ENCODE measurements at regions not wholly inside any gene's neighbourhood (a gene's known extent, or its start where the extent isn't known, plus 50 kb on each side); places are given as distances from the start of the nearest gene placed in this dataset.

- H3K9me3 ChIP-seq (ENCODE audit: control insufficient read depth, insufficient read depth, low read length) = no peaks in the 10 kb centered on the region
- H3K4me1 ChIP-seq (ENCODE audit: control insufficient read depth, insufficient read depth, low read length) = peaks cover 23% of the 10 kb centered on the region
- peak overlapping the region; percentile 83 for H3K27ac ChIP-seq (ENCODE audit: low read depth, low read length)
- H3K9ac ChIP-seq (ENCODE audit: low read depth, low read length) = no peak overlapping the region
- H3K27me3 ChIP-seq (ENCODE audit: control insufficient read depth, insufficient read depth, low read length) = no peaks in the 10 kb centered on the region
- no peaks in the 10 kb centered on the region for H3K36me3 ChIP-seq (ENCODE audit: control insufficient read depth, insufficient read depth, low read length)
- no peak overlapping the region for H3K4me3 ChIP-seq (ENCODE audit: low read depth, low read length)
Measured at GRCh38 chr3:83513051-83513450, 1445.7 kb upstream of the CADM2 start.

- Histone ChIP-seq H3K36me3 (ENCODE audit: control insufficient read depth, insufficient read depth, low read length) (no peaks in the 10 kb centered on the region), H3K4me1 (ENCODE audit: control insufficient read depth, insufficient read depth, low read length) (peaks cover 23% of the 10 kb centered on the region), H3K9me3 (ENCODE audit: control insufficient read depth, insufficient read depth, low read length) (no peaks in the 10 kb centered on the region), H3K9ac (ENCODE audit: low read depth, low read length) (no peak overlapping the region), H3K4me3 (ENCODE audit: low read depth, low read length) (no peak overlapping the region), H3K27me3 (ENCODE audit: control insufficient read depth, insufficient read depth, low read length) (no peaks in the 10 kb centered on the region), H3K27ac (ENCODE audit: low read depth, low read length) (peak overlapping the region; percentile 83)
Measured at GRCh38 chr3:83513677-83514076, 1445.1 kb upstream of the CADM2 start.

- no peak overlapping the region for H3K9ac ChIP-seq (ENCODE audit: low read depth, low read length)
- peak overlapping the region; percentile 83 for H3K27ac ChIP-seq (ENCODE audit: low read depth, low read length)
- peaks cover 23% of the 10 kb centered on the region for H3K4me1 ChIP-seq (ENCODE audit: control insufficient read depth, insufficient read depth, low read length)
- H3K4me3 ChIP-seq (ENCODE audit: low read depth, low read length) = no peak overlapping the region
- no peaks in the 10 kb centered on the region for H3K9me3 ChIP-seq (ENCODE audit: control insufficient read depth, insufficient read depth, low read length)
- H3K36me3 ChIP-seq (ENCODE audit: control insufficient read depth, insufficient read depth, low read length) = no peaks in the 10 kb centered on the region
- H3K27me3 ChIP-seq (ENCODE audit: control insufficient read depth, insufficient read depth, low read length) = no peaks in the 10 kb centered on the region
Measured at GRCh38 chr3:83514130-83514914, 1444.5 kb upstream of the CADM2 start.

GRCh38 chr3:83515123-83515522 lies 1443.7 kb upstream of the CADM2 start:
- Histone ChIP-seq H3K9ac (ENCODE audit: low read depth, low read length) (no peak overlapping the region), H3K36me3 (ENCODE audit: control insufficient read depth, insufficient read depth, low read length) (no peaks in the 10 kb centered on the region), H3K4me1 (ENCODE audit: control insufficient read depth, insufficient read depth, low read length) (peaks cover 23% of the 10 kb centered on the region), H3K27me3 (ENCODE audit: control insufficient read depth, insufficient read depth, low read length) (no peaks in the 10 kb centered on the region), H3K27ac (ENCODE audit: low read depth, low read length) (peak overlapping the region; percentile 83), H3K4me3 (ENCODE audit: low read depth, low read length) (no peak overlapping the region), H3K9me3 (ENCODE audit: control insufficient read depth, insufficient read depth, low read length) (no peaks in the 10 kb centered on the region)

GRCh38 chr3:83523470-83524073 lies 1435.2 kb upstream of the CADM2 start:
- Histone ChIP-seq H3K4me1 (ENCODE audit: control insufficient read depth, insufficient read depth, low read length) (no peaks in the 10 kb centered on the region), H3K36me3 (ENCODE audit: control insufficient read depth, insufficient read depth, low read length) (no peaks in the 10 kb centered on the region), H3K9me3 (ENCODE audit: control insufficient read depth, insufficient read depth, low read length) (no peaks in the 10 kb centered on the region), H3K27ac (ENCODE audit: low read depth, low read length) (no peak overlapping the region), H3K4me3 (ENCODE audit: low read depth, low read length) (no peak overlapping the region), H3K9ac (ENCODE audit: low read depth, low read length) (no peak overlapping the region), H3K27me3 (ENCODE audit: control insufficient read depth, insufficient read depth, low read length) (no peaks in the 10 kb centered on the region)

GRCh38 chr3:83524901-83525300 lies 1433.9 kb upstream of the CADM2 start:
- Histone ChIP-seq H3K9ac (ENCODE audit: low read depth, low read length) (no peak overlapping the region), H3K27ac (ENCODE audit: low read depth, low read length) (no peak overlapping the region)

GRCh38 chr3:83559082-83559481 lies 1399.7 kb upstream of the CADM2 start:
- Histone ChIP-seq H3K9me3 (ENCODE audit: control insufficient read depth, insufficient read depth, low read length) (no peaks in the 10 kb centered on the region), H3K4me3 (ENCODE audit: low read depth, low read length) (no peak overlapping the region), H3K36me3 (ENCODE audit: control insufficient read depth, insufficient read depth, low read length) (no peaks in the 10 kb centered on the region), H3K27ac (ENCODE audit: low read depth, low read length) (no peak overlapping the region), H3K4me1 (ENCODE audit: control insufficient read depth, insufficient read depth, low read length) (no peaks in the 10 kb centered on the region), H3K27me3 (ENCODE audit: control insufficient read depth, insufficient read depth, low read length) (no peaks in the 10 kb centered on the region), H3K9ac (ENCODE audit: low read depth, low read length) (no peak overlapping the region)

More at GRCh38 chr3:83524901-83525300, 1433.9 kb upstream of the CADM2 start:
- Histone ChIP-seq H3K36me3 (ENCODE audit: control insufficient read depth, insufficient read depth, low read length) (no peaks in the 10 kb centered on the region), H3K9me3 (ENCODE audit: control insufficient read depth, insufficient read depth, low read length) (no peaks in the 10 kb centered on the region), H3K4me3 (ENCODE audit: low read depth, low read length) (no peak overlapping the region), H3K4me1 (ENCODE audit: control insufficient read depth, insufficient read depth, low read length) (no peaks in the 10 kb centered on the region), H3K27me3 (ENCODE audit: control insufficient read depth, insufficient read depth, low read length) (no peaks in the 10 kb centered on the region)

- no peaks in the 10 kb centered on the region for H3K27me3 ChIP-seq (ENCODE audit: control insufficient read depth, insufficient read depth, low read length)
- H3K4me1 ChIP-seq (ENCODE audit: control insufficient read depth, insufficient read depth, low read length) = peaks cover 27% of the 10 kb centered on the region
- H3K4me3 ChIP-seq (ENCODE audit: low read depth, low read length) = peak overlapping the region; percentile 16; the same call in 1 of the 2 replicates
- no peaks in the 10 kb centered on the region for H3K36me3 ChIP-seq (ENCODE audit: control insufficient read depth, insufficient read depth, low read length)
- no peak overlapping the region for H3K9ac ChIP-seq (ENCODE audit: low read depth, low read length)
- peak overlapping the region; percentile 78 for H3K27ac ChIP-seq (ENCODE audit: low read depth, low read length)
- H3K9me3 ChIP-seq (ENCODE audit: control insufficient read depth, insufficient read depth, low read length) = no peaks in the 10 kb centered on the region
Measured at GRCh38 chr3:83567935-83568334, 1390.9 kb upstream of the CADM2 start.

GRCh38 chr3:83581546-83581945 lies 1377.2 kb upstream of the CADM2 start:
- Histone ChIP-seq H3K9ac (ENCODE audit: low read depth, low read length) (no peak overlapping the region), H3K36me3 (ENCODE audit: control insufficient read depth, insufficient read depth, low read length) (no peaks in the 10 kb centered on the region), H3K27ac (ENCODE audit: low read depth, low read length) (no peak overlapping the region), H3K4me1 (ENCODE audit: control insufficient read depth, insufficient read depth, low read length) (no peaks in the 10 kb centered on the region), H3K27me3 (ENCODE audit: control insufficient read depth, insufficient read depth, low read length) (no peaks in the 10 kb centered on the region), H3K9me3 (ENCODE audit: control insufficient read depth, insufficient read depth, low read length) (no peaks in the 10 kb centered on the region), H3K4me3 (ENCODE audit: low read depth, low read length) (no peak overlapping the region)

- H3K27me3 ChIP-seq (ENCODE audit: control insufficient read depth, insufficient read depth, low read length) = no peaks in the 10 kb centered on the region
- H3K9me3 ChIP-seq (ENCODE audit: control insufficient read depth, insufficient read depth, low read length) = no peaks in the 10 kb centered on the region
- H3K4me3 ChIP-seq (ENCODE audit: low read depth, low read length) = no peak overlapping the region
- H3K36me3 ChIP-seq (ENCODE audit: control insufficient read depth, insufficient read depth, low read length) = no peaks in the 10 kb centered on the region
- peaks cover 18% of the 10 kb centered on the region for H3K4me1 ChIP-seq (ENCODE audit: control insufficient read depth, insufficient read depth, low read length)
- no peak overlapping the region for H3K9ac ChIP-seq (ENCODE audit: low read depth, low read length)
- H3K27ac ChIP-seq (ENCODE audit: low read depth, low read length) = no peak overlapping the region
Measured at GRCh38 chr3:83601704-83602103, 1357.1 kb upstream of the CADM2 start.

- H3K27ac ChIP-seq (ENCODE audit: low read depth, low read length) = no peak overlapping the region
- no peak overlapping the region for H3K9ac ChIP-seq (ENCODE audit: low read depth, low read length)
- no peaks in the 10 kb centered on the region for H3K36me3 ChIP-seq (ENCODE audit: control insufficient read depth, insufficient read depth, low read length)
- 0 out of 2 replicates have a peak, but pooled peaks cover 8% of the 10 kb centered on the region for H3K4me1 ChIP-seq (ENCODE audit: control insufficient read depth, insufficient read depth, low read length)
- no peaks in the 10 kb centered on the region for H3K9me3 ChIP-seq (ENCODE audit: control insufficient read depth, insufficient read depth, low read length)
- no peak overlapping the region for H3K4me3 ChIP-seq (ENCODE audit: low read depth, low read length)
- no peaks in the 10 kb centered on the region for H3K27me3 ChIP-seq (ENCODE audit: control insufficient read depth, insufficient read depth, low read length)
Measured at GRCh38 chr3:83622526-83622925, 1336.3 kb upstream of the CADM2 start.
